H1 (cell line): ENCODE measurements at regions not wholly inside any gene's neighbourhood (a gene's known extent, or its start where the extent isn't known, plus 50 kb on each side); places are given as distances from the start of the nearest gene placed in this dataset.

Experiments used
- HDAC2 ChIP-seq, 2 experiments: fragments of 300-600 bp in 1 of 2; sonication (generic) in 1 of 2; IDR thresholded peaks; 2 replicates each; pipeline ENCODE4 v1.6.1; 2011 to 2012; ENCODE audit warnings: low read depth in 2 of 2, low read length in 2 of 2, mild to moderate bottlenecking in 2 of 2, moderate library complexity in 2 of 2, borderline replicate concordance in 1 of 2, inconsistent platforms in 1 of 2

DNA sequence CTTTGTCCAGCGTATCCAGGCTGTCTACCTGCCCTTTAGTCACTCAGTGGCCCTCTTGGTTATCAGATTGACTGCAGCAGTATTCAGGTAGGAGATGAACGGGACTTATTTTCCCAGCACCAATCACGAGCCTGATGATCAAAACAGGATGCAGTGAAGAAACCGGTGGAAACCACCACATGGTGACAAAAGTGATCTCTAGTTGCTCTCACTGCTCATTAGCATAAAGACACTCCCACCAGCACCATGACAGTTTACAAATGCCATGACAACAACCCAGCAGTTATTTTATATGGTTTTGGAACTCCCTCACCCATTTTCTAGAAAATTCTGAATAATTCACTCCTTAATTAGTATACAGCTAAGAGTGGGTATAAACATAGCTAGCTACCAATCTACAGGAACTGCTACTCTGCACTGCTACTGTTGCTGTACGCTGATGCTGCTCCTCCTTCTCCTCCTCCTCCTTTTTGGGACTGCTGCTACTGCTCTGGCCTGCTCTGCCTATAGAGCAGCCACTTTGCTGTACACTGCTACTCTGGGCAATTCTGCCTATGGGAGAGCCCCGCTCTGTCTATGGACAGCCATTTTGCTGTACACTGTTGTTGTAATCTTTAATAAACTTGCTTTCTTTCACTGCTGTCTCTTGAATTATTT lies 142.5 kb upstream of the SSTR1 start (continued):
- TF ChIP-seq HDAC2 (IDR thresholded peaks at IDR 0.05; ENCODE audit: borderline replicate concordance in 1 of 2, low read depth in 2 of 2, low read length in 2 of 2), result no peak
